ENCODE measurements at regions not wholly inside any gene's neighbourhood (a gene's known extent, or its start where the extent isn't known, plus 50 kb on each side); places are given as distances from the start of the nearest gene placed in this dataset.

GRCh38 chr1:224535641-224536040 lies 80.5 kb upstream of the CNIH3 start:
- no peak for TF ChIP-seq CTCF (conservative IDR thresholded peaks at IDR 0.05; ENCODE audit: low read length)
- no peak for TF ChIP-seq EZH2phosphoT487 (IDR thresholded peaks at IDR 0.05; ENCODE audit: borderline replicate concordance, low read depth, low read length)
